ENCODE measurements at regions not wholly inside any gene's neighbourhood (a gene's known extent, or its start where the extent isn't known, plus 50 kb on each side); places are given as distances from the start of the nearest gene placed in this dataset.

DNA sequence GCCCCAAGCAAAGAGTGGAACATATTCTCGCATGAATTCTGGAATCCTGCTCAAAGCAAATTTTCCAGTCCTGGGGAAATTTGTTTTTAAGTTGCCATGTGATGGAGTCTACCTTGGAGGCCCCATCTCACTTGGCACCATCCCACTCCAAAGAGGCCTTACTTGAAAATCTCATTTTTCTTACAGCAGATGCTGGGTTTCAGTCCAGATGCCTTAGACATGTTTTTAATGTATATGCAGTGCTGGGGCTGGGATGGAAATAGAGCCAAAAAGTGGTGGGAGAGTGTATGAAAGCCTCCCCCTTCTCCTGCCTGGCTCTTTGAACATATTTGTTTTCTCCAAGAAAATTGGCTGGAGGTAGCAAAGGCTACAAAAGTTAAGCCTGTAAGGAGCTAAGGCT is 493.7 kb downstream of the ENC1 start:
- TF ChIP-seq, protein P1, sequence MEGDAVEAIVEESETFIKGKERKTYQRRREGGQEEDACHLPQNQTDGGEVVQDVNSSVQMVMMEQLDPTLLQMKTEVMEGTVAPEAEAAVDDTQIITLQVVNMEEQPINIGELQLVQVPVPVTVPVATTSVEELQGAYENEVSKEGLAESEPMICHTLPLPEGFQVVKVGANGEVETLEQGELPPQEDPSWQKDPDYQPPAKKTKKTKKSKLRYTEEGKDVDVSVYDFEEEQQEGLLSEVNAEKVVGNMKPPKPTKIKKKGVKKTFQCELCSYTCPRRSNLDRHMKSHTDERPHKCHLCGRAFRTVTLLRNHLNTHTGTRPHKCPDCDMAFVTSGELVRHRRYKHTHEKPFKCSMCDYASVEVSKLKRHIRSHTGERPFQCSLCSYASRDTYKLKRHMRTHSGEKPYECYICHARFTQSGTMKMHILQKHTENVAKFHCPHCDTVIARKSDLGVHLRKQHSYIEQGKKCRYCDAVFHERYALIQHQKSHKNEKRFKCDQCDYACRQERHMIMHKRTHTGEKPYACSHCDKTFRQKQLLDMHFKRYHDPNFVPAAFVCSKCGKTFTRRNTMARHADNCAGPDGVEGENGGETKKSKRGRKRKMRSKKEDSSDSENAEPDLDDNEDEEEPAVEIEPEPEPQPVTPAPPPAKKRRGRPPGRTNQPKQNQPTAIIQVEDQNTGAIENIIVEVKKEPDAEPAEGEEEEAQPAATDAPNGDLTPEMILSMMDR (IDR thresholded peaks at IDR 0.05; ENCODE audit: low read depth, low read length) = no peak
- no peaks in the 10 kb centered on the region for H3K27me3 ChIP-seq
- H3K9me3 ChIP-seq (ENCODE audit: low read depth) = no peaks in the 10 kb centered on the region
- H3K4me1 ChIP-seq (ENCODE audit: low read depth) = no peaks in the 10 kb centered on the region
- DNase-seq (ENCODE audit: low read depth in 1 of 2, low spot score in 1 of 2) = no peak
- H3K36me3 ChIP-seq = no peaks in the 10 kb centered on the region
- no peak overlapping the region for H3K4me3 ChIP-seq
- no peak overlapping the region for H3K27ac ChIP-seq

DNA sequence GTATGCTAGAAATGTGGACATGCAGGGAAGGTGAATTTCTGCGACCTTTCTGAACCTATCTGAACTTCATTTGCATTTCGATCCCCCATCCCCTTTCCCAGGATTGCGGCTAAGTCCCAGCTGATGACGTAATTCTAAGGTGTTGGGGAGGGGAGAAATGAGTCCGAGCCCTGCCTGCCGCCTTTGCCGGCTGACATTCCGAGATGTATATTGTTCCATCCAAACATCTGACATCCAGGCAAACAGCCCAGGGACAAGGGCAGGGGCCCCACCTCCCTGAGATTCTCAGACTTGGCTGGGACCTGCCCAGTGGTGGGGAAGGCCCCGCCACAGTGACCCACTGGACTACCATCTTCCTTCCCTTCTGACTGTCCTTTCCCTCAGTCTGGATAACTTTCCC is 494.6 kb downstream of the ENC1 start:
- H3K9me3 ChIP-seq (ENCODE audit: low read depth) = no peaks in the 10 kb centered on the region
- H3K36me3 ChIP-seq = no peaks in the 10 kb centered on the region
- H3K4me3 ChIP-seq = no peak overlapping the region
- H3K27me3 ChIP-seq = no peaks in the 10 kb centered on the region
- DNase-seq (ENCODE audit: low read depth in 1 of 2, low spot score in 1 of 2) = no peak
- TF ChIP-seq, protein P1 (IDR thresholded peaks at IDR 0.05; ENCODE audit: low read depth, low read length) = no peak
- H3K27ac ChIP-seq = no peak overlapping the region
- no peaks in the 10 kb centered on the region for H3K4me1 ChIP-seq (ENCODE audit: low read depth)

DNA sequence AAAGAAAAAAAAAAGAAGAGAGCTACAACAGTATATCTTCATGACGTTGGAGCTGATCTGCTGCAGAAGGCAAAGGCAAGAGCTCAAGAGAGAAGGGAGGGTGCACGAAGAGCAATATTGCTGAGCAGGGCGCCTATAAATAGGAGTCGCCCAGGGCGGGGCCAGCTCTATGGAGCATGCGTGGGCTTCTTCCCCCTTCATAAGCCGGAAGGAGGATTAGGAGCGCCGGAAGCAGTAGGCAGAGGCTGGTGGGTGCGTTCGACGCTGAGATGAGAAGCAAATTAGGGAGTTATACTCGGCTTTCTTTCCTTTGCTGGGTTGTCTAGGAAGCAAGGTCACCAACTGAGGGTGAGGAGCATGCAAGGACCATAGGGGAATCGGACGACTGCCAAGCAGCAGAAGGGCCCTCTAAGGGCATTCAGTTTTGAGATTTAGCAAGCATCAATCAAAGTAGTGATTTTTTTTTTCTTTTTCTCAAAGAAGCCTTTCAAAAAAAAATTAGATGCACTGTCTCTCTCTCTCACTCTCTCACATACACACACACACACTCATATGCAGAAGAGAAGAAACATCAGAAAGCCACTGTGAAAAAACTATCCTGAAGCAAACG is 496.7 kb downstream of the ENC1 start:
- H3K4me3 ChIP-seq = no peak overlapping the region
- H3K27me3 ChIP-seq = no peaks in the 10 kb centered on the region
- H3K27ac ChIP-seq = no peak overlapping the region
- no peaks in the 10 kb centered on the region for H3K4me1 ChIP-seq (ENCODE audit: low read depth)
- DNase-seq (ENCODE audit: low read depth in 1 of 2, low spot score in 1 of 2) = no peak
- H3K9me3 ChIP-seq (ENCODE audit: low read depth) = no peaks in the 10 kb centered on the region
- TF ChIP-seq, protein P1 (IDR thresholded peaks at IDR 0.05; ENCODE audit: low read depth, low read length) = no peak
- H3K36me3 ChIP-seq = no peaks in the 10 kb centered on the region

DNA sequence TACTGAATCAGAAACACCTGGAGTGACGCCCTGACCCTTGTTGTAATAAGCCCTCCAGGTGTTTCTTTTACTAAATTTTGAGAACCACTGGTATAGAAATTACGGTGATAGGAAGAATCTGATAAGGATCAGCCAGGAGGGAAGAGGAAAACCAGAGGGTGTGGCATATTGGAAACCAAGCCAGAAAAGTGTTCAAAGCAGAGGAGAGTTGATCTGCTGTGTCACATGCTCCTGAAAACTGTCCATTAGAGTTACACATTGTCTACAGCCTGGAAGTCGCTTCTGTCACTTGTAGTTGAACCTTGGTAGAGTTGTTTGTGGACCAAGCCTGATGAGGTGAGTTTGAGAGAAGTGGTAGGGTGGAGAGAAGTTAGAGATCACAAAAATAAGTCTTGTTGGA is 497.4 kb downstream of the ENC1 start:
- DNase-seq (ENCODE audit: low read depth in 1 of 2, low spot score in 1 of 2) = no peak
- Histone ChIP-seq H3K27me3 (no peaks in the 10 kb centered on the region), H3K4me3 (no peak overlapping the region)

GRCh38 chr5:74141053-74141452 is 499.5 kb downstream of the ENC1 start:
- DNase-seq (ENCODE audit: low read depth in 1 of 2, low spot score in 1 of 2) = peak in 1 of 2 donors; percentile 8
- H3K9me3 ChIP-seq (ENCODE audit: low read depth) = no peaks in the 10 kb centered on the region
- no peak overlapping the region for H3K27ac ChIP-seq
- H3K4me3 ChIP-seq = no peak overlapping the region
- H3K4me1 ChIP-seq (ENCODE audit: low read depth) = no peaks in the 10 kb centered on the region
- no peaks in the 10 kb centered on the region for H3K27me3 ChIP-seq
- H3K36me3 ChIP-seq = no peaks in the 10 kb centered on the region
- TF ChIP-seq, protein P1 (IDR thresholded peaks at IDR 0.05; ENCODE audit: low read depth, low read length) = no peak

More for the DNA sequence above, 497.4 kb downstream of the ENC1 start:
- H3K4me1 ChIP-seq (ENCODE audit: low read depth) = no peaks in the 10 kb centered on the region
- H3K9me3 ChIP-seq (ENCODE audit: low read depth) = no peaks in the 10 kb centered on the region
- TF ChIP-seq, protein P1 (IDR thresholded peaks at IDR 0.05; ENCODE audit: low read depth, low read length) = no peak
- H3K36me3 ChIP-seq = no peaks in the 10 kb centered on the region
- H3K27ac ChIP-seq = no peak overlapping the region

All from cardiac muscle cell (in vitro differentiated cells and primary cell).